SK-N-SH (cell line): ENCODE measurements at regions not wholly inside any gene's neighbourhood (a gene's known extent, or its start where the extent isn't known, plus 50 kb on each side); places are given as distances from the start of the nearest gene placed in this dataset.

ENCODE experiments used
- CTCF ChIA-PET: fragments of 300-600, 350-600 bp; formaldehyde crosslinking; extraction: SDS; loops from one replicate; lab custom pipeline; 2021; lab: Yijun Ruan, JAX
- POLR2A ChIA-PET: fragments of 350-600 bp; sonication (Branson Sonifier 250); formaldehyde crosslinking; extraction: SDS; loops from one replicate; lab custom pipeline; 2020; ENCODE audit warnings: antibody characterized with exemption, inconsistent platforms; lab: Yijun Ruan, JAX
- DNase-seq: peaks from one replicate; pipeline ENCODE4 v3.0.0; 2012
- H2AFZ ChIP-seq: fragments of 200-600 bp; sonication (generic); 2 replicates; pipeline ENCODE4 v1.8.1; 2016; ENCODE audit warnings: antibody characterized with exemption, mild to moderate bottlenecking, low read depth
- H3F3A ChIP-seq: fragments of 200-600 bp; sonication (generic); replicated peaks from 2 replicates; pipeline ENCODE3; 2016; ENCODE audit warnings: antibody characterized with exemption, mild to moderate bottlenecking; ENCODE audit not compliant: insufficient read depth
- H3K27ac ChIP-seq, 2 experiments: fragments of 200-500 bp in 1 of 2; fragments of 200-600 bp in 1 of 2; sonication (Bioruptor generic) in 1 of 2; sonication (generic), shearing (Covaris generic) in 1 of 2; 2 replicates each; pipeline versions ENCODE4 v1.5.1 to v1.6.1; 2014 to 2016; ENCODE audit warnings: low read depth in 2 of 2, inconsistent platforms in 1 of 2, low read length in 1 of 2, mild to moderate bottlenecking in 1 of 2, mixed read lengths in 1 of 2
- H3K27me3 ChIP-seq: fragments of 200-600 bp; sonication (generic), shearing (Covaris generic); 2 replicates; pipeline ENCODE4 v1.6.1; 2016; ENCODE audit warnings: mixed run types; ENCODE audit not compliant: insufficient read depth
- H3K36me3 ChIP-seq, 2 experiments: fragments of 200-500 bp in 1 of 2; fragments of 200-600 bp in 1 of 2; sonication (Bioruptor generic) in 1 of 2; sonication (generic) in 1 of 2; replicated peaks in 1 of 2; 2 replicates each; pipeline versions ENCODE3 to v1.5.1; 2014 to 2016; ENCODE audit warnings: low read length in 1 of 2, mild to moderate bottlenecking in 1 of 2; ENCODE audit not compliant: insufficient read depth in 2 of 2, control insufficient read depth in 1 of 2
- H3K4me1 ChIP-seq, 2 experiments: fragments of 200-500 bp in 1 of 2; fragments of 200-600 bp in 1 of 2; sonication (Bioruptor generic) in 1 of 2; sonication (generic), shearing (Covaris generic) in 1 of 2; 2 replicates each; pipeline versions ENCODE4 v1.5.1 to v1.6.1; 2014 to 2016; ENCODE audit warnings: low read depth in 1 of 2, low read length in 1 of 2, mixed run types in 1 of 2; ENCODE audit not compliant: insufficient read depth in 2 of 2, control insufficient read depth in 1 of 2
- H3K4me2 ChIP-seq: fragments of 200-600 bp; sonication (generic), shearing (Covaris generic); 2 replicates; pipeline ENCODE4 v1.6.1; 2017; ENCODE audit warnings: mixed run types
- H3K4me3 ChIP-seq, 2 experiments: fragments of 200-500 bp in 1 of 2; fragments of 200-600 bp in 1 of 2; sonication (Bioruptor generic) in 1 of 2; sonication (generic), shearing (Covaris generic) in 1 of 2; 2 replicates each; pipeline versions ENCODE4 v1.5.1 to v1.8.1; 2014 to 2016; ENCODE audit warnings: low read depth in 2 of 2, inconsistent platforms in 1 of 2, low read length in 1 of 2, mild to moderate bottlenecking in 1 of 2, mixed read lengths in 1 of 2, moderate library complexity in 1 of 2
- H3K79me2 ChIP-seq: fragments of 200-600 bp; sonication (generic); 2 replicates; pipeline ENCODE4 v1.8.1; 2017; ENCODE audit warnings: mild to moderate bottlenecking; ENCODE audit not compliant: insufficient read depth
- H3K9ac ChIP-seq: fragments of 200-600 bp; sonication (generic); 2 replicates; pipeline ENCODE4 v1.6.1; 2017; ENCODE audit warnings: mixed run types
- H3K9me2 ChIP-seq: fragments of 200-600 bp; sonication (generic); 2 replicates; pipeline ENCODE4 v1.6.1; 2017; ENCODE audit warnings: mixed run types
- H3K9me3 ChIP-seq: fragments of 200-600 bp; sonication (generic); 2 replicates; pipeline ENCODE4 v1.6.1; 2017; ENCODE audit warnings: mixed run types, mild to moderate bottlenecking, moderate library complexity
- H4K20me1 ChIP-seq: fragments of 200-600 bp; sonication (generic); 2 replicates; pipeline ENCODE4 v1.6.1; 2017; ENCODE audit warnings: mild to moderate bottlenecking, mixed run types; ENCODE audit not compliant: insufficient read depth
- CHD2 ChIP-seq: fragments of 150-350 bp; IDR thresholded peaks from 2 replicates; pipeline ENCODE4 v1.6.1; 2018; ENCODE audit warnings: low read length; ENCODE audit not compliant: partially characterized antibody
- CTCF ChIP-seq: fragments of 200-600 bp; sonication (generic); IDR thresholded peaks from 2 replicates; pipeline ENCODE4 v1.6.1; 2017; ENCODE audit warnings: antibody characterized with exemption, mild to moderate bottlenecking, moderate library complexity
- EP300 ChIP-seq, 2 experiments: IDR thresholded peaks; 2 replicates each; pipeline versions ENCODE4 v1.4.0 to v1.6.1; 2012; ENCODE audit warnings: borderline replicate concordance in 1 of 2, low read depth in 1 of 2, low read length in 1 of 2
- EZH2phosphoT487 ChIP-seq: fragments of 200-600 bp; sonication (generic); IDR thresholded peaks from 2 replicates; pipeline ENCODE4 v1.6.1; 2017; ENCODE audit warnings: low read depth, mixed run types, mild to moderate bottlenecking, antibody characterized with exemption, moderate library complexity, borderline replicate concordance
- FOXM1 ChIP-seq: IDR thresholded peaks from 2 replicates; pipeline ENCODE4 v1.4.0; 2012; ENCODE audit warnings: low read depth, mild to moderate bottlenecking
- GATA2 ChIP-seq: sonication (generic); formaldehyde crosslinking; IDR thresholded peaks from 2 replicates; pipeline ENCODE4 v1.5.0; 2020; ENCODE audit warnings: mild to moderate bottlenecking, missing genetic modification reagents
- MAX ChIP-seq: IDR thresholded peaks from 2 replicates; pipeline ENCODE4 v1.4.0; 2012; ENCODE audit warnings: low read depth
- MXI1 ChIP-seq: IDR thresholded peaks from 2 replicates; pipeline ENCODE4 v1.6.1; 2012; ENCODE audit warnings: mild to moderate bottlenecking, low read depth, low read length, improper control_type of control experiment
- NFIC ChIP-seq: IDR thresholded peaks from 2 replicates; pipeline ENCODE4 v1.4.0; 2012; ENCODE audit warnings: borderline replicate concordance
- NRF1 ChIP-seq: IDR thresholded peaks from 2 replicates; pipeline ENCODE4 v1.6.1; 2012; ENCODE audit warnings: low read depth, mild to moderate bottlenecking, low read length
- RFX5 ChIP-seq: IDR thresholded peaks from 2 replicates; pipeline ENCODE4 v1.6.1; 2012; ENCODE audit warnings: mild to moderate bottlenecking, improper control_type of control experiment, low read length
- RXRA ChIP-seq: IDR thresholded peaks from 2 replicates; pipeline ENCODE4 v1.4.0; 2012; ENCODE audit warnings: low read depth, mild to moderate bottlenecking, borderline replicate concordance
- SIN3A ChIP-seq: IDR thresholded peaks from 2 replicates; pipeline ENCODE4 v1.6.1; 2012; ENCODE audit warnings: low read depth, mild to moderate bottlenecking, low read length, moderate library complexity, borderline replicate concordance
- SMC3 ChIP-seq: IDR thresholded peaks from 2 replicates; pipeline ENCODE4 v1.6.1; 2012; ENCODE audit warnings: low read depth, low read length, improper control_type of control experiment
- TAF1 ChIP-seq: IDR thresholded peaks from 2 replicates; pipeline ENCODE4 v1.6.1; 2012; ENCODE audit warnings: low read depth, mild to moderate bottlenecking, low read length, moderate library complexity, borderline replicate concordance
- TCF12 ChIP-seq: IDR thresholded peaks from 2 replicates; pipeline ENCODE4 v1.4.0; 2012
- USF1 ChIP-seq: IDR thresholded peaks from 2 replicates; pipeline ENCODE4 v1.4.0; 2012; ENCODE audit warnings: low read depth, borderline replicate concordance
- USF2 ChIP-seq: fragments of 150-350 bp; IDR thresholded peaks from 2 replicates; pipeline ENCODE4 v1.6.1; 2017; ENCODE audit warnings: antibody characterized with exemption, low read length, low read depth, borderline replicate concordance
- YY1 ChIP-seq: IDR thresholded peaks from 2 replicates; pipeline ENCODE4 v1.4.0; 2012; ENCODE audit warnings: low read depth, mild to moderate bottlenecking
- WGBS: methylation state at CpG from one replicate; pipeline ENCODE4 v1.1.6; 2017; ENCODE audit warnings: low lambda C conversion rate; 5-methylcytosine and 5-hydroxymethylcytosine counted together

GRCh38 chr7:125908711-125909110 lies 979.1 kb upstream of the POT1 start:
- H3K9me2 ChIP-seq = no peaks in the 10 kb centered on the region
- H3K4me3 ChIP-seq = no peak overlapping the region
- H3K27me3 ChIP-seq = no peaks in the 10 kb centered on the region
- WGBS = 35% methylated on average over 2 of the region's 2 CpGs
- H3K9ac ChIP-seq = no peak overlapping the region
- no peaks in the 10 kb centered on the region for H3K4me1 ChIP-seq
- no peaks in the 10 kb centered on the region for H3F3A ChIP-seq
- no peaks in the 10 kb centered on the region for H3K36me3 ChIP-seq
- no peak overlapping the region for H2AFZ ChIP-seq
- ChIA-PET POLR2A (no interaction called here), CTCF (no interaction called here)
- 0 out of 2 replicates have a peak, but pooled peaks cover 3% of the 10 kb centered on the region for H3K9me3 ChIP-seq
- TF ChIP-seq NFIC (no peak), MXI1 (no peak), RFX5 (no peak)
- H3K79me2 ChIP-seq = no peaks in the 10 kb centered on the region
- no peaks in the 10 kb centered on the region for H4K20me1 ChIP-seq
- no peak for DNase-seq
- H3K27ac ChIP-seq = no peak overlapping the region
- H3K4me2 ChIP-seq = no peak overlapping the region

GRCh38 chr7:125899577-125899976 lies 970.0 kb upstream of the POT1 start:
- TF ChIP-seq EP300 (IDR thresholded peaks at IDR 0.05; ENCODE audit: borderline replicate concordance in 1 of 2, low read depth in 1 of 2, low read length in 1 of 2) (no peak), FOXM1 (no peak), SIN3A (no peak), NRF1 (no peak), TAF1 (no peak)
- Histone ChIP-seq H2AFZ (no peak overlapping the region), H3K9me3 (no peaks in the 10 kb centered on the region), H3K79me2 (no peaks in the 10 kb centered on the region), H3K36me3 (no peaks in the 10 kb centered on the region), H3K9ac (no peak overlapping the region), H3K4me3 (no peak overlapping the region), H3F3A (no peaks in the 10 kb centered on the region), H4K20me1 (no peaks in the 10 kb centered on the region), H3K9me2 (no peaks in the 10 kb centered on the region), H3K4me2 (no peak overlapping the region), H3K27me3 (no peaks in the 10 kb centered on the region), H3K27ac (no peak overlapping the region), H3K4me1 (no peaks in the 10 kb centered on the region)
- POLR2A ChIA-PET = no interaction called here
- CTCF ChIA-PET = interaction anchor here (0.8 kb wide), 1 partner anchor 10 kb away, joined by 4 read pairs; no protein-coding TSS in a partner anchor
- 30% methylated on average over 1 of the region's 1 CpG for WGBS
- DNase-seq = no peak

GRCh38 chr7:125892434-125892833 lies 962.8 kb upstream of the POT1 start:
- H3K9me2 ChIP-seq = 0 out of 2 replicates have a peak, but pooled peaks cover 4% of the 10 kb centered on the region
- H3K36me3 ChIP-seq = no peaks in the 10 kb centered on the region
- H3K4me2 ChIP-seq = no peak overlapping the region
- POLR2A ChIA-PET = no interaction called here
- H3K4me1 ChIP-seq = no peaks in the 10 kb centered on the region
- no peaks in the 10 kb centered on the region for H3K27me3 ChIP-seq
- DNase-seq = no peak
- no peaks in the 10 kb centered on the region; the same call in 1 of the 2 replicates for H3K9me3 ChIP-seq
- WGBS = 19% methylated on average over 1 of the region's 1 CpG
- no peak overlapping the region for H2AFZ ChIP-seq
- no peak overlapping the region for H3K9ac ChIP-seq
- H3K27ac ChIP-seq = no peak overlapping the region
- no peak overlapping the region for H3K4me3 ChIP-seq
- H3K79me2 ChIP-seq = no peaks in the 10 kb centered on the region
- CTCF ChIA-PET = no interaction called here
- no peaks in the 10 kb centered on the region for H4K20me1 ChIP-seq
- H3F3A ChIP-seq = no peaks in the 10 kb centered on the region
- no peak for TF ChIP-seq MXI1
- no peak for TF ChIP-seq USF2
- TF ChIP-seq YY1 = no peak
- TF ChIP-seq CHD2 = no peak
- no peak for TF ChIP-seq EZH2phosphoT487
- TF ChIP-seq RFX5 = no peak
- no peak for TF ChIP-seq EP300 (IDR thresholded peaks at IDR 0.05; ENCODE audit: borderline replicate concordance in 1 of 2, low read depth in 1 of 2, low read length in 1 of 2)
- no peak for TF ChIP-seq TCF12
- no peak for TF ChIP-seq FOXM1
- no peak for TF ChIP-seq SMC3
- no peak for TF ChIP-seq RXRA
- TF ChIP-seq TAF1 = no peak
- no peak for TF ChIP-seq GATA2
- TF ChIP-seq CTCF = no peak
- no peak for TF ChIP-seq MAX
- TF ChIP-seq SIN3A = no peak
- TF ChIP-seq USF1 = no peak
